GM23338 (cell line): ENCODE measurements at regions not wholly inside any gene's neighbourhood (a gene's known extent, or its start where the extent isn't known, plus 50 kb on each side); places are given as distances from the start of the nearest gene placed in this dataset.

Experiments used
- ATAC-seq: fragments of 200-7000 bp; cut with Tn5 transposase; 3 replicates; pipeline ENCODE4 v1.9.1; 2020
- DNase-seq: peaks from one replicate; pipeline ENCODE4 v3.0.0-alpha.2; 2015; ENCODE audit warnings: low spot score
- H2AFZ ChIP-seq: fragments of 200-600 bp; sonication (generic); 2 replicates; pipeline ENCODE4 v1.8.0; 2016; ENCODE audit warnings: antibody characterized with exemption, mild to moderate bottlenecking, moderate library complexity
- H3F3A ChIP-seq: fragments of 200-600 bp; sonication (generic); replicated peaks from 2 replicates; pipeline ENCODE4 v1.8.0; 2017; ENCODE audit warnings: antibody characterized with exemption, mixed run types, low read depth
- H3K27ac ChIP-seq: fragments of 200-600 bp; sonication (generic); 2 replicates; pipeline ENCODE4 v1.6.1; 2016; ENCODE audit warnings: low read depth
- H3K27me3 ChIP-seq: fragments of 200-600 bp; sonication (generic); 2 replicates; pipeline ENCODE4 v1.8.0; 2016; ENCODE audit warnings: mild to moderate bottlenecking, mixed run types, moderate library complexity; ENCODE audit not compliant: insufficient read depth
- H3K36me3 ChIP-seq: fragments of 200-600 bp; sonication (generic); 2 replicates; pipeline ENCODE4 v1.8.0; 2016; ENCODE audit warnings: mild to moderate bottlenecking; ENCODE audit not compliant: insufficient read depth
- H3K4me1 ChIP-seq: fragments of 200-600 bp; sonication (generic); 2 replicates; pipeline ENCODE4 v1.8.0; 2016; ENCODE audit warnings: mild to moderate bottlenecking, moderate library complexity; ENCODE audit not compliant: insufficient read depth
- H3K4me2 ChIP-seq: fragments of 200-600 bp; sonication (generic); 2 replicates; pipeline ENCODE4 v1.7.1; 2017; ENCODE audit warnings: mixed run types
- H3K4me3 ChIP-seq: fragments of 200-600 bp; sonication (generic); 2 replicates; pipeline ENCODE4 v1.6.1; 2016; ENCODE audit warnings: mixed run types
- H3K79me2 ChIP-seq: fragments of 200-600 bp; sonication (generic); replicated peaks from 2 replicates; pipeline ENCODE4 v1.8.0; 2017; ENCODE audit warnings: mild to moderate bottlenecking; ENCODE audit not compliant: insufficient read depth
- H3K9me2 ChIP-seq: fragments of 200-600 bp; sonication (generic); 2 replicates; pipeline ENCODE4 v1.8.0; 2017; ENCODE audit not compliant: insufficient read depth
- H4K20me1 ChIP-seq: fragments of 200-600 bp; sonication (generic); replicated peaks from 2 replicates; pipeline ENCODE4 v1.8.0; 2017; ENCODE audit warnings: mild to moderate bottlenecking; ENCODE audit not compliant: insufficient read depth
- H3K27ac Mint-ChIP-seq: 2 replicates; pipeline ENCODE4 v1.8.0; 2020; ENCODE audit warnings: inconsistent platforms, mild to moderate bottlenecking, moderate library complexity, mixed read lengths
- H3K27me3 Mint-ChIP-seq: 3 replicates; pipeline ENCODE4 v1.8.0; 2022; ENCODE audit warnings: low read depth, mild to moderate bottlenecking, moderate library complexity, mixed read lengths, inconsistent platforms; ENCODE audit not compliant: insufficient read depth, poor library complexity
- H3K36me3 Mint-ChIP-seq: 3 replicates; pipeline ENCODE4 v1.8.0; 2021; ENCODE audit warnings: low read depth, mild to moderate bottlenecking, inconsistent platforms, moderate library complexity, mixed read lengths
- H3K4me1 Mint-ChIP-seq: 3 replicates; pipeline ENCODE4 v1.8.0; 2020; ENCODE audit warnings: mild to moderate bottlenecking, inconsistent platforms, mixed read lengths
- H3K4me3 Mint-ChIP-seq: 3 replicates; pipeline ENCODE4 v1.8.0; 2021; ENCODE audit warnings: moderate library complexity, mild to moderate bottlenecking, inconsistent platforms, mixed read lengths
- H3K9me3 Mint-ChIP-seq: 3 replicates; pipeline ENCODE4 v1.8.0; 2020; ENCODE audit warnings: moderate library complexity, mild to moderate bottlenecking, inconsistent platforms, mixed read lengths
- CREB1 ChIP-seq: fragments of 250-450 bp; sonication (Bioruptor Pico); IDR thresholded peaks from 2 replicates; pipeline ENCODE4 v1.5.0; 2020; ENCODE audit warnings: low read depth, mild to moderate bottlenecking, moderate library complexity
- CTCF ChIP-seq, 2 experiments: fragments of 200-600 bp in 1 of 2; sonication (generic) in 1 of 2; conservative IDR thresholded peaks; 2 replicates each; pipeline versions ENCODE4 v1.5.1 to v1.6.1; 2016 to 2017; ENCODE audit warnings: antibody characterized with exemption in 2 of 2, low read depth in 2 of 2, mild to moderate bottlenecking in 2 of 2, moderate library complexity in 1 of 2
- EZH2phosphoT487 ChIP-seq: fragments of 200-600 bp; sonication (generic); IDR thresholded peaks from one replicate; pipeline ENCODE4 v1.8.1; 2018; ENCODE audit warnings: antibody characterized with exemption; ENCODE audit not compliant: unreplicated experiment
- JUNB ChIP-seq: IDR thresholded peaks from one replicate; pipeline ENCODE4 v1.6.1; 2016; ENCODE audit warnings: antibody characterized with exemption; ENCODE audit not compliant: unreplicated experiment
- NANOG ChIP-seq: IDR thresholded peaks from 2 replicates; pipeline ENCODE4 v1.6.1; 2016; ENCODE audit warnings: antibody characterized with exemption, borderline replicate concordance
- POLR2AphosphoS5 ChIP-seq: IDR thresholded peaks from 2 replicates; pipeline ENCODE4 v1.6.1; 2016; ENCODE audit warnings: antibody characterized with exemption, low read depth
- REST ChIP-seq: IDR thresholded peaks from one replicate; pipeline ENCODE4 v1.6.1; 2018; ENCODE audit warnings: antibody characterized with exemption; ENCODE audit not compliant: unreplicated experiment
- STAT1 ChIP-seq: IDR thresholded peaks from one replicate; pipeline ENCODE4 v1.6.1; 2016; ENCODE audit warnings: antibody characterized with exemption; ENCODE audit not compliant: unreplicated experiment
- ZNF331 ChIP-seq: fragments of 250-450 bp; sonication (Bioruptor Pico); IDR thresholded peaks from 2 replicates; pipeline ENCODE4 v1.5.0; 2020; ENCODE audit warnings: low read depth, mild to moderate bottlenecking, moderate library complexity

GRCh38 chr3:135491491-135492205 is 473.9 kb upstream of the PPP2R3A start (continued):
- no peak for TF ChIP-seq CTCF (conservative IDR thresholded peaks at IDR 0.05; ENCODE audit: low read depth in 2 of 2)
- TF ChIP-seq STAT1 = no peak
- no peak for TF ChIP-seq POLR2AphosphoS5
- TF ChIP-seq EZH2phosphoT487 = no peak

GRCh38 chr3:135495891-135496290 is 469.6 kb upstream of the PPP2R3A start:
- Histone ChIP-seq H3F3A (no peaks in the 10 kb centered on the region), H2AFZ (no peak overlapping the region), H3K4me2 (no peak overlapping the region), H3K27ac (no peak overlapping the region), H3K79me2 (no peaks in the 10 kb centered on the region), H3K9me2 (no peaks in the 10 kb centered on the region), H3K36me3 (no peaks in the 10 kb centered on the region), H3K4me1 (no peaks in the 10 kb centered on the region), H3K27me3 (no peaks in the 10 kb centered on the region), H3K4me3 (no peak overlapping the region), H4K20me1 (no peaks in the 10 kb centered on the region)
- no peak for DNase-seq
- Mint-ChIP-seq H3K27me3 (no peaks in the 10 kb centered on the region), H3K9me3 (no peaks in the 10 kb centered on the region; the same call in 2 of the 3 replicates), H3K4me1 (no peaks in the 10 kb centered on the region; the same call in 2 of the 3 replicates), H3K27ac (no peak overlapping the region), H3K4me3 (no peak overlapping the region), H3K36me3 (no peaks in the 10 kb centered on the region)
- TF ChIP-seq JUNB = no peak
- no peak for TF ChIP-seq NANOG
- no peak for TF ChIP-seq EZH2phosphoT487
- no peak for TF ChIP-seq POLR2AphosphoS5
- ATAC-seq = no peak

GRCh38 chr3:135497979-135498378 is 467.5 kb upstream of the PPP2R3A start:
- Histone ChIP-seq H3K36me3 (no peaks in the 10 kb centered on the region), H3K4me1 (peaks cover 4% of the 10 kb centered on the region), H3K27ac (no peak overlapping the region), H3K4me3 (no peak overlapping the region), H4K20me1 (no peaks in the 10 kb centered on the region), H3K79me2 (no peaks in the 10 kb centered on the region), H3K9me2 (no peaks in the 10 kb centered on the region), H3K4me2 (no peak overlapping the region), H3F3A (no peaks in the 10 kb centered on the region), H3K27me3 (no peaks in the 10 kb centered on the region), H2AFZ (no peak overlapping the region)
- ATAC-seq = no peak
- peaks cover 2% of the 10 kb centered on the region for H3K4me1 Mint-ChIP-seq
- no peak overlapping the region for H3K27ac Mint-ChIP-seq
- no peaks in the 10 kb centered on the region; the same call in 2 of the 3 replicates for H3K9me3 Mint-ChIP-seq
- H3K36me3 Mint-ChIP-seq = no peaks in the 10 kb centered on the region
- DNase-seq = no peak
- no peaks in the 10 kb centered on the region for H3K27me3 Mint-ChIP-seq
- H3K4me3 Mint-ChIP-seq = no peak overlapping the region
- no peak for TF ChIP-seq ZNF331
- no peak for TF ChIP-seq NANOG
- TF ChIP-seq JUNB = no peak
- TF ChIP-seq CREB1 (CRISPR knock-in tag) = no peak
- TF ChIP-seq STAT1 = no peak
- TF ChIP-seq REST = no peak
- TF ChIP-seq EZH2phosphoT487 = no peak
- no peak for TF ChIP-seq POLR2AphosphoS5
